Upper lobe of left lung (tissue), 6 donors: ENCODE measurements at regions not wholly inside any gene's neighbourhood (a gene's known extent, or its start where the extent isn't known, plus 50 kb on each side); places are given as distances from the start of the nearest gene placed in this dataset.
A peak's percentile ranks its signal among the peaks of the same experiment; 100 is the strongest.

Source experiments
- ATAC-seq, 2 donors: fragments of 200-7000 bp; cut with Tn5 transposase; one replicate each; pipeline ENCODE4 v1.9.1; 2022; ENCODE audit warnings: mild to moderate bottlenecking in 2 of 2, moderate library complexity in 2 of 2; ENCODE audit not compliant: low FRiP score in 2 of 2
- DNase-seq, 2 donors: peaks; one replicate each; pipeline ENCODE4 v3.0.0-alpha.2; 2019 to 2020
- H3K27ac ChIP-seq, 4 donors: fragments of 200-600 bp; sonication (generic); one replicate each; pipeline ENCODE4 v1.5.1; 2016 to 2019
- H3K27me3 ChIP-seq, 4 donors: fragments of 200-600 bp; sonication (generic); one replicate each; pipeline ENCODE4 v1.5.1; 2017 to 2019
- H3K36me3 ChIP-seq, 4 donors: fragments of 200-600 bp; sonication (generic); one replicate each; pipeline ENCODE4 v1.5.1; 2016 to 2019
- H3K4me1 ChIP-seq, 4 donors: fragments of 200-600 bp; sonication (generic); one replicate each; pipeline ENCODE4 v1.5.1; 2018 to 2019
- H3K4me3 ChIP-seq, 4 donors: fragments of 200-600 bp; sonication (generic); one replicate each; pipeline ENCODE4 v1.5.1; 2017 to 2019; ENCODE audit warnings: mild to moderate bottlenecking in 2 of 4, moderate library complexity in 1 of 4
- H3K9me3 ChIP-seq, 4 donors: fragments of 200-600 bp; sonication (generic); one replicate each; pipeline ENCODE4 v1.5.1; 2018 to 2019
- EP300 ChIP-seq, 4 donors: sonication (generic); formaldehyde crosslinking; IDR thresholded peaks; one replicate each; pipeline ENCODE4 v1.5.1; 2017; ENCODE audit warnings: antibody characterized with exemption in 4 of 4, control low read depth in 2 of 4
- POLR2A ChIP-seq, 4 donors: fragments of 450-650 bp; IDR thresholded peaks; one replicate each; pipeline ENCODE4 v1.5.1; 2016 to 2017; ENCODE audit warnings: antibody characterized with exemption in 4 of 4, mild to moderate bottlenecking in 2 of 4
- POLR2AphosphoS5 ChIP-seq, 2 donors: sonication (generic); formaldehyde crosslinking; IDR thresholded peaks; one replicate each; pipeline ENCODE4 v1.5.1; 2017; ENCODE audit warnings: antibody characterized with exemption in 2 of 2
- WGBS, 2 donors: methylation state at CpG; one replicate each; pipeline ENCODE4 v1.1.5; 2017 to 2018; 5-methylcytosine and 5-hydroxymethylcytosine counted together
- TF ChIP-seq, protein P1 (sequence below), 6 experiments: fragments of 450-650 bp in 4 of 6; fragments of 200-600 bp in 2 of 6; sonication (generic) in 2 of 6; IDR thresholded peaks; one replicate each; pipeline ENCODE4 v1.5.1; 2016 to 2019; ENCODE audit warnings: antibody characterized with exemption in 6 of 6
- donor health status: DM: no; HTN: no; CAD: no; lungs with moderate emphysema.
- donor health status: DM: no; HTN: yes; CAD: no; lungs with severe emphysema.

GRCh38 chr16:65532846-65533245, 411.0 kb upstream of the CDH11 start:
- no peaks in the 10 kb centered on the region for H3K9me3 ChIP-seq
- ATAC-seq (no peak), DNase-seq (no peak)
- TF ChIP-seq, protein P1, sequence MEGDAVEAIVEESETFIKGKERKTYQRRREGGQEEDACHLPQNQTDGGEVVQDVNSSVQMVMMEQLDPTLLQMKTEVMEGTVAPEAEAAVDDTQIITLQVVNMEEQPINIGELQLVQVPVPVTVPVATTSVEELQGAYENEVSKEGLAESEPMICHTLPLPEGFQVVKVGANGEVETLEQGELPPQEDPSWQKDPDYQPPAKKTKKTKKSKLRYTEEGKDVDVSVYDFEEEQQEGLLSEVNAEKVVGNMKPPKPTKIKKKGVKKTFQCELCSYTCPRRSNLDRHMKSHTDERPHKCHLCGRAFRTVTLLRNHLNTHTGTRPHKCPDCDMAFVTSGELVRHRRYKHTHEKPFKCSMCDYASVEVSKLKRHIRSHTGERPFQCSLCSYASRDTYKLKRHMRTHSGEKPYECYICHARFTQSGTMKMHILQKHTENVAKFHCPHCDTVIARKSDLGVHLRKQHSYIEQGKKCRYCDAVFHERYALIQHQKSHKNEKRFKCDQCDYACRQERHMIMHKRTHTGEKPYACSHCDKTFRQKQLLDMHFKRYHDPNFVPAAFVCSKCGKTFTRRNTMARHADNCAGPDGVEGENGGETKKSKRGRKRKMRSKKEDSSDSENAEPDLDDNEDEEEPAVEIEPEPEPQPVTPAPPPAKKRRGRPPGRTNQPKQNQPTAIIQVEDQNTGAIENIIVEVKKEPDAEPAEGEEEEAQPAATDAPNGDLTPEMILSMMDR (IDR thresholded peaks at IDR 0.05): no peak
- no peak overlapping the region for H3K4me3 ChIP-seq
- no peaks in the 10 kb centered on the region for H3K36me3 ChIP-seq
- no peaks in the 10 kb centered on the region for H3K27me3 ChIP-seq
- 84 to 88% methylated on average over 2 of the region's 2 CpGs for WGBS, 2 donors
- H3K27ac ChIP-seq: no peak overlapping the region
- no peaks in the 10 kb centered on the region for H3K4me1 ChIP-seq

GRCh38 chr16:65532258-65532657, 410.4 kb upstream of the CDH11 start:
- TF ChIP-seq, protein P1 (IDR thresholded peaks at IDR 0.05): no peak
- no peak for TF ChIP-seq POLR2A (IDR thresholded peaks at IDR 0.05)
- TF ChIP-seq POLR2AphosphoS5 (IDR thresholded peaks at IDR 0.05): no peak
- no peak for TF ChIP-seq EP300 (IDR thresholded peaks at IDR 0.05)
- DNase-seq (no peak), ATAC-seq (no peak)
- Histone ChIP-seq H3K4me3 (no peak overlapping the region), H3K9me3 (no peaks in the 10 kb centered on the region), H3K4me1 (no peaks in the 10 kb centered on the region), H3K27ac (peak overlapping the region in 2 of 4 donors; percentile 27 to 39), H3K36me3 (no peaks in the 10 kb centered on the region), H3K27me3 (no peaks in the 10 kb centered on the region)
- WGBS, 2 donors: 43 to 49% methylated on average over 6 of the region's 6 CpGs

DNA sequence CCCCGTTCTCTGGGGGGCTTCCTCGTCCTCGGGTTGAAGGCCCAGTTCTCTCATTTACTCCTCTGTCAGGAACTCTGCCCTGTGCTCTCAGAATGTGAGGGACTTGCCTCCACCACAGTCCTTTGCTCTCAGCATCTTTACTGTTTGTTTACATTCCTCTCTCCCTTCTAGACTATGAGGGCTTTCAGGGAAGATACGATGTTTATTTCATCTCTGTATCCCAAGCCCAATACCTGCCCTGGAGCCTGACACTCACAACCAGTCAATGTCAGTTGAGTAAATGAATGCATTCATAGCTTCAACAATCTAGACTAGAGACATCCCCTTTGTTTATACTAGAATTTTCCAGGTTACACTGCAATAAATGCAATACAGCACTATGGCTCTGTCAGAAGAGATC, 409.6 kb upstream of the CDH11 start:
- H3K27ac ChIP-seq: no peak overlapping the region
- whole genome bisulfite sequencing, 2 donors: 62 to 73% methylated on average over 4 of the region's 4 CpGs
- DNase-seq (no peak), ATAC-seq (no peak)
- no peaks in the 10 kb centered on the region for H3K9me3 ChIP-seq
- H3K27me3 ChIP-seq: no peaks in the 10 kb centered on the region
- H3K4me1 ChIP-seq: no peaks in the 10 kb centered on the region
- H3K36me3 ChIP-seq: no peaks in the 10 kb centered on the region
- TF ChIP-seq, protein P1 (IDR thresholded peaks at IDR 0.05): no peak
- no peak for TF ChIP-seq EP300 (IDR thresholded peaks at IDR 0.05)
- no peak for TF ChIP-seq POLR2A (IDR thresholded peaks at IDR 0.05)
- no peak for TF ChIP-seq POLR2AphosphoS5 (IDR thresholded peaks at IDR 0.05)
- no peak overlapping the region for H3K4me3 ChIP-seq

DNA sequence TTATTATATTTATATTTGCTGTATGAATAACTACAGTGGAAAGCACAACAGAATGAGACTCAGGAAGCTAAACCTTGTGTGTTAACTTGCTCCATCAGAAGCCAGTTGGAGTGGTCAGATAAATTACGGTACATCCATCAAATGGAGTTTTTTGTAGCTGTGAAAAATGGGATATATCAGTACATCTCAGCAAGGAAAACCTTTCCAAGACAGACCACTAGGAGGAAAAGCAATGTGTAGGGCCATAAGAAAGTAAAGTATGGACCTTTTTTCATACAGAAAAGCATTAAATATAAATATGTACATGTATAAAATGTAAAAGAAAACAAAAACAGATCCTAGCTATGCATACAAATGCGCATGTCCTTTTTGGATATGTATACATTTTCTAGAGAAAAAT, 403.8 kb upstream of the CDH11 start:
- TF ChIP-seq EP300 (IDR thresholded peaks at IDR 0.05) (no peak), POLR2A (IDR thresholded peaks at IDR 0.05) (no peak), POLR2AphosphoS5 (IDR thresholded peaks at IDR 0.05) (no peak)
- TF ChIP-seq, protein P1 (IDR thresholded peaks at IDR 0.05): no peak
- ATAC-seq (no peak), DNase-seq (no peak)
- Histone ChIP-seq H3K36me3 (no peaks in the 10 kb centered on the region), H3K9me3 (no peaks in the 10 kb centered on the region), H3K4me1 (no peaks in the 10 kb centered on the region), H3K4me3 (no peak overlapping the region), H3K27me3 (no peaks in the 10 kb centered on the region), H3K27ac (no peak overlapping the region)
- WGBS, 2 donors: 96% methylated on average over 2 of the region's 2 CpGs

DNA sequence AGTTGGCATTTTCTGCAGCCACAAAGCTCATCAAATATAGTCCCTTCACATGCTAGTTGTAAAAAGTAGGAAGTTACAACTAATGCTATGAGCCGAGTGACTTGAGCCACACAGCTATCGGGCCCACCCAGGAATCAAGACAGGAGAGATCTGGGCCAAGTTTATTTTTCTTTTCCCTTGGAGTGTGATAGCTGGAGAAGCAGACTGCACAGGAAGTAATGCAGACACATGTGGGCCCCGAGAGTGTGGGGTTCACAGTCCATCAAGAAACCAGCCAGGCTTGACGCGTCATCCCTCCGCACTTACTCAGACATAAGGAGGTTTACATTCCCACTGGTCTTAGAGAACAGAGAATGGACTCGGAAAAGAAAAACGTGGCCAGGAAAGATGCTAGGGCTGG, 403.1 kb upstream of the CDH11 start:
- DNase-seq (no peak), ATAC-seq (no peak)
- TF ChIP-seq POLR2AphosphoS5 (IDR thresholded peaks at IDR 0.05): no peak
- no peak for TF ChIP-seq EP300 (IDR thresholded peaks at IDR 0.05)
- TF ChIP-seq, protein P1 (IDR thresholded peaks at IDR 0.05): no peak
- no peak for TF ChIP-seq POLR2A (IDR thresholded peaks at IDR 0.05)
- H3K9me3 ChIP-seq: no peaks in the 10 kb centered on the region
- no peak overlapping the region for H3K4me3 ChIP-seq
- no peaks in the 10 kb centered on the region for H3K36me3 ChIP-seq
- H3K4me1 ChIP-seq: no peaks in the 10 kb centered on the region
- H3K27me3 ChIP-seq: no peaks in the 10 kb centered on the region
- WGBS, 2 donors: 51 to 53% methylated on average over 8 of the region's 8 CpGs
- no peak overlapping the region for H3K27ac ChIP-seq
